HCT116 (cell line): ENCODE measurements at regions not wholly inside any gene's neighbourhood (a gene's known extent, or its start where the extent isn't known, plus 50 kb on each side); places are given as distances from the start of the nearest gene placed in this dataset.

Source experiments
- CEBPB ChIP-seq: IDR thresholded peaks from 2 replicates; pipeline ENCODE4 v1.6.1; 2012; ENCODE audit warnings: low read depth
- CTCF ChIP-seq, 3 experiments: fragments of 200-600 bp in 1 of 3; sonication (generic) in 1 of 3; IDR thresholded peaks in 2 of 3; conservative IDR thresholded peaks in 1 of 3; 2 replicates each; pipeline ENCODE4 v1.5.1; 2012 to 2017; ENCODE audit warnings: low read depth in 2 of 3, low read length in 2 of 3, antibody characterized with exemption in 1 of 3, borderline replicate concordance in 1 of 3, control low read depth in 1 of 3, mild to moderate bottlenecking in 1 of 3, mixed read lengths in 1 of 3, mixed run types in 1 of 3, moderate library complexity in 1 of 3; ENCODE audit not compliant: insufficient read depth in 1 of 3
- EZH2 ChIP-seq: fragments of 200-600 bp; sonication (generic); IDR thresholded peaks from 2 replicates; pipeline ENCODE4 v1.6.1; 2017; ENCODE audit warnings: antibody characterized with exemption, mixed run types
- EZH2phosphoT487 ChIP-seq: fragments of 200-600 bp; IDR thresholded peaks from 2 replicates; pipeline ENCODE4 v1.6.1; 2018; ENCODE audit warnings: antibody characterized with exemption, borderline replicate concordance
- MAX ChIP-seq: IDR thresholded peaks from 2 replicates; pipeline ENCODE4 v1.6.1; 2012
- POLR2A ChIP-seq: IDR thresholded peaks from 2 replicates; pipeline ENCODE4 v1.7.0; 2011; ENCODE audit warnings: borderline replicate concordance; ENCODE audit not compliant: insufficient read depth, insufficient read length; ENCODE audit errors: extremely low read depth
- POLR2AphosphoS5 ChIP-seq: IDR thresholded peaks from 2 replicates; pipeline ENCODE4 v1.6.1; 2011; ENCODE audit warnings: mild to moderate bottlenecking, low read depth, low read length, moderate library complexity
- SIN3A ChIP-seq: IDR thresholded peaks from 2 replicates; pipeline ENCODE4 v1.6.1; 2012; ENCODE audit warnings: low read depth
- SRF ChIP-seq: IDR thresholded peaks from 2 replicates; pipeline ENCODE4 v1.6.1; 2012; ENCODE audit warnings: low read depth
- ZFX ChIP-seq: fragments of 450-650 bp; IDR thresholded peaks from 2 replicates; pipeline ENCODE4 v1.6.1; 2017
- ZNF274 ChIP-seq: fragments of 200-500 bp; sonication (Bioruptor generic); IDR thresholded peaks from 2 replicates; pipeline ENCODE4 v1.6.1; 2014; ENCODE audit warnings: mild to moderate bottlenecking, low read depth, low read length, inconsistent platforms

- TF ChIP-seq CTCF (IDR thresholded peaks at IDR 0.05 in 2 of 3, conservative IDR thresholded peaks at IDR 0.05 in 1 of 3; ENCODE audit: borderline replicate concordance in 1 of 3, insufficient read depth in 1 of 3, low read depth in 2 of 3, low read length in 2 of 3) (no peak), SRF (no peak), POLR2A (no peak), EZH2phosphoT487 (no peak), SIN3A (no peak), POLR2AphosphoS5 (no peak), EZH2 (no peak), ZNF274 (no peak), ZFX (no peak), MAX (no peak), CEBPB (no peak)
These were observed 1817.2 kb upstream of the CDH9 start for GRCh38 chr5:28855626-28856025.
